BJ (cell line): ENCODE measurements at regions not wholly inside any gene's neighbourhood (a gene's known extent, or its start where the extent isn't known, plus 50 kb on each side); places are given as distances from the start of the nearest gene placed in this dataset.

Experiments
- CTCF ChIA-PET: fragments of 350-600 bp; formaldehyde crosslinking; extraction: SDS; loops from one replicate; lab custom pipeline; 2021; ENCODE audit warnings: antibody characterized with exemption, inconsistent platforms; lab: Yijun Ruan, JAX
- POLR2A ChIA-PET: fragments of 300-600 bp; sonication (Branson Sonifier 250); formaldehyde crosslinking; extraction: SDS; loops from one replicate; lab custom pipeline; 2021; ENCODE audit warnings: antibody characterized with exemption; lab: Charles Lee
- DNase-seq: peaks from one replicate; pipeline ENCODE4 v3.0.0-alpha.2; 2011; ENCODE audit warnings: low read depth
- H3K27me3 ChIP-seq: 2 replicates; pipeline ENCODE4 v1.6.0; 2011; ENCODE audit warnings: low read length; ENCODE audit not compliant: control insufficient read depth, insufficient read depth
- H3K36me3 ChIP-seq: 2 replicates; pipeline ENCODE4 v1.5.1; 2011; ENCODE audit warnings: low read length; ENCODE audit not compliant: control insufficient read depth, insufficient read depth
- H3K4me3 ChIP-seq: 2 replicates; pipeline ENCODE4 v1.5.1; 2011; ENCODE audit warnings: low read depth, mild to moderate bottlenecking, control low read depth, low read length
- CTCF ChIP-seq: IDR thresholded peaks from 2 replicates; pipeline ENCODE4 v1.5.1; 2011; ENCODE audit warnings: low read depth, mild to moderate bottlenecking, control low read depth, inconsistent platforms, low read length, moderate library complexity; ENCODE audit not compliant: insufficient read depth

- DNase-seq, result peak; percentile 60
- ChIA-PET POLR2A (no interaction called here), CTCF (no interaction called here)
- no peak for TF ChIP-seq CTCF
- Histone ChIP-seq H3K4me3 (no peak overlapping the region), H3K36me3 (no peaks in the 10 kb centered on the region), H3K27me3 (no peaks in the 10 kb centered on the region)
Measured at GRCh38 chr4:138405934-138406567, 163.9 kb upstream of the SLC7A11 start.

GRCh38 chr4:138405466-138405891, 163.3 kb upstream of the SLC7A11 start:
- TF ChIP-seq CTCF, result no peak
- no peak overlapping the region for H3K4me3 ChIP-seq
- H3K36me3 ChIP-seq, result no peaks in the 10 kb centered on the region
- no peak for DNase-seq
- CTCF ChIA-PET, result no interaction called here
- POLR2A ChIA-PET, result no interaction called here
- no peaks in the 10 kb centered on the region for H3K27me3 ChIP-seq

GRCh38 chr4:138404801-138405200, 162.7 kb upstream of the SLC7A11 start:
- H3K36me3 ChIP-seq, result no peaks in the 10 kb centered on the region
- no peak for DNase-seq
- CTCF ChIA-PET, result interaction anchor here (1.0 kb wide), 1 partner anchor 90 kb away, joined by 3 read pairs; no protein-coding TSS in a partner anchor
- TF ChIP-seq CTCF, result no peak
- no peak overlapping the region for H3K4me3 ChIP-seq
- H3K27me3 ChIP-seq, result no peaks in the 10 kb centered on the region
- POLR2A ChIA-PET, result no interaction called here

- ChIA-PET CTCF (interaction anchor here (1.0 kb wide), 1 partner anchor 91 kb away, joined by 3 read pairs; no protein-coding TSS in a partner anchor), POLR2A (no interaction called here)
- Histone ChIP-seq H3K36me3 (no peaks in the 10 kb centered on the region), H3K27me3 (no peaks in the 10 kb centered on the region), H3K4me3 (no peak overlapping the region)
- DNase-seq, result no peak
- TF ChIP-seq CTCF, result no peak
Measured at GRCh38 chr4:138404251-138404650, 162.1 kb upstream of the SLC7A11 start.

GRCh38 chr4:138401334-138401733, 159.2 kb upstream of the SLC7A11 start:
- TF ChIP-seq CTCF, result no peak
- no peaks in the 10 kb centered on the region for H3K27me3 ChIP-seq
- H3K36me3 ChIP-seq, result no peaks in the 10 kb centered on the region
- DNase-seq, result no peak
- ChIA-PET CTCF (interaction anchor here (0.8 kb wide), 1 partner anchor 17 kb away, joined by 3 read pairs; no protein-coding TSS in a partner anchor), POLR2A (no interaction called here)
- H3K4me3 ChIP-seq, result no peak overlapping the region
